IMR-90 (cell line): ENCODE measurements at regions not wholly inside any gene's neighbourhood (a gene's known extent, or its start where the extent isn't known, plus 50 kb on each side); places are given as distances from the start of the nearest gene placed in this dataset.

Source experiments
- ATAC-seq: fragments of 200-7000 bp; cut with Tn5 transposase; 2 replicates; pipeline ENCODE4 v1.9.1; 2020; ENCODE audit warnings: low read depth, mild to moderate bottlenecking, moderate library complexity
- BruUV-seq: library from RNA; stranded (reverse); fragments of 400-500 nt; replicated peaks from 2 replicates; lab custom pipeline; 2021; lab: Mats Ljungman, UMichigan
- CTCF ChIA-PET: fragments of 300-600 bp; formaldehyde crosslinking; extraction: SDS; loops from one replicate; lab custom pipeline; 2021; ENCODE audit warnings: antibody characterized with exemption; lab: Yijun Ruan, JAX
- POLR2A ChIA-PET: fragments of 300-600 bp; sonication (Branson Sonifier 250); formaldehyde crosslinking; loops from one replicate; lab custom pipeline; 2022; ENCODE audit warnings: antibody characterized with exemption; ENCODE audit not compliant: unreplicated experiment; lab: Charles Lee
- DNase-seq: peaks from one replicate; pipeline ENCODE4 v3.0.0; 2013
- H2AFZ ChIP-seq: replicated peaks from 2 replicates; pipeline ENCODE3; 2013; ENCODE audit warnings: low read length, mild to moderate bottlenecking; ENCODE audit not compliant: poor library complexity
- H2AK5ac ChIP-seq: 2 replicates; pipeline ENCODE4 v1.6.1; 2013; ENCODE audit warnings: low read depth, low read length, inconsistent platforms
- H2AK9ac ChIP-seq: replicated peaks from 2 replicates; pipeline ENCODE3; 2013; ENCODE audit warnings: mild to moderate bottlenecking, low read depth, low read length, moderate library complexity; ENCODE audit not compliant: poor library complexity
- H2BK120ac ChIP-seq: 2 replicates; pipeline ENCODE4 v1.6.1; 2013; ENCODE audit warnings: low read depth, low read length, inconsistent platforms
- H2BK15ac ChIP-seq: 3 replicates; pipeline ENCODE4 v1.6.1; 2013; ENCODE audit warnings: low read depth, low read length, inconsistent platforms
- H2BK20ac ChIP-seq: 2 replicates; pipeline ENCODE4 v1.6.1; 2013; ENCODE audit warnings: low read depth, mild to moderate bottlenecking, inconsistent platforms, low read length, moderate library complexity
- H2BK5ac ChIP-seq: 2 replicates; pipeline ENCODE4 v1.6.1; 2013; ENCODE audit warnings: mild to moderate bottlenecking, low read depth, low read length, inconsistent platforms; ENCODE audit not compliant: poor library complexity, severe bottlenecking
- H3K14ac ChIP-seq: replicated peaks from 2 replicates; pipeline ENCODE4 v1.6.1; 2013; ENCODE audit warnings: low read depth, low read length, inconsistent platforms
- H3K18ac ChIP-seq: 2 replicates; pipeline ENCODE4 v1.6.1; 2013; ENCODE audit warnings: low read depth, low read length, control low read depth
- H3K23ac ChIP-seq: 2 replicates; pipeline ENCODE4 v1.6.1; 2013; ENCODE audit warnings: low read depth, low read length, inconsistent platforms
- H3K27ac ChIP-seq: 2 replicates; pipeline ENCODE4 v1.5.1; 2013; ENCODE audit warnings: mild to moderate bottlenecking, control low read depth, low read length; ENCODE audit not compliant: insufficient read depth
- H3K27me3 ChIP-seq: 2 replicates; pipeline ENCODE4 v1.6.1; 2013; ENCODE audit warnings: low read length; ENCODE audit not compliant: control insufficient read depth, insufficient read depth
- H3K36me3 ChIP-seq: 2 replicates; pipeline ENCODE4 v1.6.1; 2013; ENCODE audit warnings: low read length, mixed read lengths; ENCODE audit not compliant: control insufficient read depth, insufficient read depth
- H3K4ac ChIP-seq: 2 replicates; pipeline ENCODE4 v1.6.1; 2013; ENCODE audit warnings: low read depth, low read length, inconsistent platforms
- H3K4me1 ChIP-seq: 2 replicates; pipeline ENCODE4 v1.6.1; 2013; ENCODE audit warnings: low read length, mixed read lengths; ENCODE audit not compliant: control insufficient read depth, insufficient read depth
- H3K4me2 ChIP-seq: 2 replicates; pipeline ENCODE4 v1.6.1; 2013; ENCODE audit warnings: low read depth, mild to moderate bottlenecking, control low read depth, low read length, moderate library complexity
- H3K4me3 ChIP-seq: 2 replicates; pipeline ENCODE4 v1.5.1; 2013; ENCODE audit warnings: low read depth, mild to moderate bottlenecking, control low read depth, low read length, moderate library complexity; ENCODE audit not compliant: insufficient read depth
- H3K56ac ChIP-seq: 2 replicates; pipeline ENCODE4 v1.6.1; 2013; ENCODE audit warnings: low read length, inconsistent platforms; ENCODE audit not compliant: insufficient read depth; ENCODE audit errors: extremely low read depth
- H3K79me1 ChIP-seq, 2 experiments: 2 replicates each; pipeline ENCODE4 v1.6.1; 2013; ENCODE audit warnings: low read length in 2 of 2, inconsistent platforms in 1 of 2, low read depth in 1 of 2
- H3K9ac ChIP-seq: 2 replicates; pipeline ENCODE4 v1.6.1; 2013; ENCODE audit warnings: low read depth, low read length, control low read depth
- H3K9me1 ChIP-seq: 2 replicates; pipeline ENCODE4 v1.6.1; 2013; ENCODE audit warnings: low read length, inconsistent platforms; ENCODE audit not compliant: insufficient read depth
- H3K9me3 ChIP-seq: 2 replicates; pipeline ENCODE4 v1.6.1; 2013; ENCODE audit warnings: low read length; ENCODE audit not compliant: control insufficient read depth, insufficient read depth
- H4K20me1 ChIP-seq: 2 replicates; pipeline ENCODE4 v1.6.1; 2013; ENCODE audit warnings: low read length, inconsistent platforms; ENCODE audit not compliant: insufficient read depth
- H4K5ac ChIP-seq: 2 replicates; pipeline ENCODE4 v1.6.1; 2013; ENCODE audit warnings: mild to moderate bottlenecking, low read depth, low read length, control low read depth
- H4K8ac ChIP-seq, 2 experiments: 2 replicates each; pipeline ENCODE4 v1.6.1; 2013; ENCODE audit warnings: low read depth in 2 of 2, low read length in 2 of 2, control low read depth in 1 of 2, inconsistent platforms in 1 of 2
- H4K91ac ChIP-seq: 2 replicates; pipeline ENCODE4 v1.6.1; 2013; ENCODE audit warnings: low read depth, low read length, inconsistent platforms; ENCODE audit not compliant: insufficient read depth
- BHLHE40 ChIP-seq: fragments of 150-350 bp; IDR thresholded peaks from 2 replicates; pipeline ENCODE4 v1.6.1; 2016; ENCODE audit warnings: mild to moderate bottlenecking, low read depth, low read length
- CEBPB ChIP-seq: IDR thresholded peaks from 2 replicates; pipeline ENCODE4 v1.6.1; 2012; ENCODE audit warnings: low read depth, low read length, improper control_type of control experiment
- CHD1 ChIP-seq: IDR thresholded peaks from 2 replicates; pipeline ENCODE4 v1.6.1; 2012; ENCODE audit warnings: low read depth, low read length, improper control_type of control experiment
- FOS ChIP-seq: fragments of 150-350 bp; IDR thresholded peaks from 2 replicates; pipeline ENCODE4 v1.6.1; 2016; ENCODE audit warnings: low read depth, low read length
- MAFK ChIP-seq: IDR thresholded peaks from 2 replicates; pipeline ENCODE4 v1.6.1; 2012; ENCODE audit warnings: low read depth, low read length, improper control_type of control experiment
- MAZ ChIP-seq: IDR thresholded peaks from 2 replicates; pipeline ENCODE4 v1.6.1; 2012; ENCODE audit warnings: low read depth, mild to moderate bottlenecking, low read length, improper control_type of control experiment, moderate library complexity, borderline replicate concordance
- MXI1 ChIP-seq: IDR thresholded peaks from 2 replicates; pipeline ENCODE4 v1.6.1; 2012; ENCODE audit warnings: low read depth, mild to moderate bottlenecking, low read length, moderate library complexity, borderline replicate concordance
- NFE2L2 ChIP-seq: fragments of 150-350 bp; IDR thresholded peaks from 2 replicates; pipeline ENCODE4 v1.6.1; 2016; ENCODE audit warnings: low read depth, mild to moderate bottlenecking, low read length
- POLR2A ChIP-seq: IDR thresholded peaks from 2 replicates; pipeline ENCODE4 v1.6.1; 2012; ENCODE audit warnings: mild to moderate bottlenecking, low read depth, low read length
- RAD21 ChIP-seq: IDR thresholded peaks from 2 replicates; pipeline ENCODE4 v1.6.1; 2012; ENCODE audit warnings: low read length, improper control_type of control experiment
- RCOR1 ChIP-seq: IDR thresholded peaks from 2 replicates; pipeline ENCODE4 v1.6.1; 2012; ENCODE audit warnings: mild to moderate bottlenecking, low read length, improper control_type of control experiment; ENCODE audit not compliant: insufficient replicate concordance
- RFX5 ChIP-seq: IDR thresholded peaks from 2 replicates; pipeline ENCODE4 v1.8.0; 2012; ENCODE audit warnings: low read depth, mild to moderate bottlenecking, low read length, moderate library complexity
- SMC3 ChIP-seq: fragments of 150-350 bp; IDR thresholded peaks from 2 replicates; pipeline ENCODE4 v1.6.1; 2016; ENCODE audit warnings: low read depth, mild to moderate bottlenecking, antibody characterized with exemption, low read length, moderate library complexity
- WGBS, 2 experiments: methylation state at CpG; one replicate each; pipeline versions ENCODE4 v1.1.5 to v1.1.7; 2013; ENCODE audit warnings: missing lambda C conversion rate in 2 of 2; ENCODE audit not compliant: insufficient read length in 1 of 2; ENCODE audit errors: extremely low coverage in 2 of 2; 5-methylcytosine and 5-hydroxymethylcytosine counted together
- dilution Hi-C: fragments of 300-500 bp; cut with HindIII; formaldehyde crosslinking; loops from one replicate; pipeline ENCODE4 v1.14.3; 2018; ENCODE audit warnings: low sequenced_read_pairs; ENCODE audit not compliant: unreplicated experiment
- in situ Hi-C: fragments of 300-500 bp; cut with MboI; formaldehyde crosslinking; loops from 3 replicates; pipeline ENCODE4 v1.14.3; 2019; ENCODE audit warnings: low sequenced_read_pairs, inconsistent platforms, mixed read lengths
- intact Hi-C: fragments of 100-400 bp; cut with micrococcal nuclease; formaldehyde crosslinking; loops from 2 replicates; pipeline ENCODE4 v1.10.0; 2022
- TF ChIP-seq, protein P1 (sequence below): fragments of 150-350 bp; IDR thresholded peaks from 2 replicates; pipeline ENCODE4 v1.6.1; 2016; ENCODE audit warnings: low read depth, mild to moderate bottlenecking, low read length, moderate library complexity, borderline replicate concordance
- TF ChIP-seq, protein P2 (sequence below): conservative IDR thresholded peaks from 2 replicates; pipeline ENCODE4 v1.5.1; 2012; ENCODE audit warnings: mild to moderate bottlenecking, low read depth, low read length, improper control_type of control experiment
- TF ChIP-seq, protein P3 (sequence below): fragments of 150-350 bp; IDR thresholded peaks from 2 replicates; pipeline ENCODE4 v1.6.1; 2017; ENCODE audit warnings: mild to moderate bottlenecking, antibody characterized with exemption, low read length, low read depth

DNA sequence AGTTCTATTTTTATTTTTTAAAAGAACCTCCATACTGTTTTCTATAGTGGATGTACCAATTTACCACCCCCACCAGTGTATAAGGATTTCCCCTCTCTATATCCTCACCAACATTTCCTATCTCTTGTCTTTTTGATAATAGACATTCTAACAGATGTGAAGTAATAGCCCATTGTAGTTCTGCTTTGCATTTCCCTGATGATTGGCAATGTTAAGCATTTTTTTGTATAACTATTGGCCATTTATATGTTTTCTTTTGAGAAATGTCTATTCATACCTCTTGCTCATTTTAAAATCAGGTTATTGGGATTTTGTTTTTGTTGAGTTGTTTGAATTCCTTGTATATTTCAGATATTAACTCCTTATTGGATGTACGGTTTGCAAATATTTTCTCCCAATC lies 251.1 kb upstream of the HTR2C start:
- H4K8ac ChIP-seq = no peak overlapping the region
- H3K56ac ChIP-seq = no peak overlapping the region
- CTCF ChIA-PET = no interaction called here
- H2BK15ac ChIP-seq = no peak overlapping the region
- H3K14ac ChIP-seq = no peak overlapping the region
- no peak overlapping the region for H4K91ac ChIP-seq
- DNase-seq (no peak), ATAC-seq (no peak)
- TF ChIP-seq POLR2A (no peak), RCOR1 (no peak), RFX5 (no peak), MXI1 (no peak), MAFK (no peak), FOS (no peak), BHLHE40 (no peak), NFE2L2 (no peak), RAD21 (no peak), CHD1 (no peak), SMC3 (no peak), MAZ (no peak), CEBPB (no peak)
- TF ChIP-seq, protein P1, sequence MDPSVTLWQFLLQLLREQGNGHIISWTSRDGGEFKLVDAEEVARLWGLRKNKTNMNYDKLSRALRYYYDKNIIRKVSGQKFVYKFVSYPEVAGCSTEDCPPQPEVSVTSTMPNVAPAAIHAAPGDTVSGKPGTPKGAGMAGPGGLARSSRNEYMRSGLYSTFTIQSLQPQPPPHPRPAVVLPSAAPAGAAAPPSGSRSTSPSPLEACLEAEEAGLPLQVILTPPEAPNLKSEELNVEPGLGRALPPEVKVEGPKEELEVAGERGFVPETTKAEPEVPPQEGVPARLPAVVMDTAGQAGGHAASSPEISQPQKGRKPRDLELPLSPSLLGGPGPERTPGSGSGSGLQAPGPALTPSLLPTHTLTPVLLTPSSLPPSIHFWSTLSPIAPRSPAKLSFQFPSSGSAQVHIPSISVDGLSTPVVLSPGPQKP = no peak
- TF ChIP-seq, protein P2, sequence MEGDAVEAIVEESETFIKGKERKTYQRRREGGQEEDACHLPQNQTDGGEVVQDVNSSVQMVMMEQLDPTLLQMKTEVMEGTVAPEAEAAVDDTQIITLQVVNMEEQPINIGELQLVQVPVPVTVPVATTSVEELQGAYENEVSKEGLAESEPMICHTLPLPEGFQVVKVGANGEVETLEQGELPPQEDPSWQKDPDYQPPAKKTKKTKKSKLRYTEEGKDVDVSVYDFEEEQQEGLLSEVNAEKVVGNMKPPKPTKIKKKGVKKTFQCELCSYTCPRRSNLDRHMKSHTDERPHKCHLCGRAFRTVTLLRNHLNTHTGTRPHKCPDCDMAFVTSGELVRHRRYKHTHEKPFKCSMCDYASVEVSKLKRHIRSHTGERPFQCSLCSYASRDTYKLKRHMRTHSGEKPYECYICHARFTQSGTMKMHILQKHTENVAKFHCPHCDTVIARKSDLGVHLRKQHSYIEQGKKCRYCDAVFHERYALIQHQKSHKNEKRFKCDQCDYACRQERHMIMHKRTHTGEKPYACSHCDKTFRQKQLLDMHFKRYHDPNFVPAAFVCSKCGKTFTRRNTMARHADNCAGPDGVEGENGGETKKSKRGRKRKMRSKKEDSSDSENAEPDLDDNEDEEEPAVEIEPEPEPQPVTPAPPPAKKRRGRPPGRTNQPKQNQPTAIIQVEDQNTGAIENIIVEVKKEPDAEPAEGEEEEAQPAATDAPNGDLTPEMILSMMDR = no peak
- TF ChIP-seq, protein P3, sequence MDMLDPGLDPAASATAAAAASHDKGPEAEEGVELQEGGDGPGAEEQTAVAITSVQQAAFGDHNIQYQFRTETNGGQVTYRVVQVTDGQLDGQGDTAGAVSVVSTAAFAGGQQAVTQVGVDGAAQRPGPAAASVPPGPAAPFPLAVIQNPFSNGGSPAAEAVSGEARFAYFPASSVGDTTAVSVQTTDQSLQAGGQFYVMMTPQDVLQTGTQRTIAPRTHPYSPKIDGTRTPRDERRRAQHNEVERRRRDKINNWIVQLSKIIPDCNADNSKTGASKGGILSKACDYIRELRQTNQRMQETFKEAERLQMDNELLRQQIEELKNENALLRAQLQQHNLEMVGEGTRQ = no peak
- H2AFZ ChIP-seq = no peak overlapping the region
- POLR2A ChIA-PET = no interaction called here
- no peak overlapping the region for H2BK5ac ChIP-seq
- no peak overlapping the region for H2AK5ac ChIP-seq
- no peaks in the 10 kb centered on the region for H3K36me3 ChIP-seq
- in situ Hi-C loops (no loop called here), intact Hi-C loops (no loop called here), dilution Hi-C loops (no loop called here)
- H3K27me3 ChIP-seq = no peaks in the 10 kb centered on the region
- H2BK20ac ChIP-seq = no peak overlapping the region
- no TSS peak for BruUV-seq
- H2AK9ac ChIP-seq = no peak overlapping the region
- no peak overlapping the region for H3K18ac ChIP-seq
- no peaks in the 10 kb centered on the region for H3K9me3 ChIP-seq
- no peak overlapping the region for H3K4ac ChIP-seq
- H3K79me1 ChIP-seq = no peaks in the 10 kb centered on the region
- no peaks in the 10 kb centered on the region for H3K4me1 ChIP-seq
- WGBS, 2 experiments = no CpG with 5 or more reads among the region's 1 CpG
- H4K5ac ChIP-seq = no peak overlapping the region
- H3K27ac ChIP-seq = no peak overlapping the region
- no peak overlapping the region for H3K23ac ChIP-seq
- H3K4me3 ChIP-seq = no peak overlapping the region
- no peak overlapping the region for H3K4me2 ChIP-seq
- no peaks in the 10 kb centered on the region for H4K20me1 ChIP-seq
- no peak overlapping the region for H2BK120ac ChIP-seq
- no peak overlapping the region for H3K9ac ChIP-seq
- H3K9me1 ChIP-seq = no peaks in the 10 kb centered on the region
